Left lung (tissue), 4 donors: ENCODE measurements at regions not wholly inside any gene's neighbourhood (a gene's known extent, or its start where the extent isn't known, plus 50 kb on each side); places are given as distances from the start of the nearest gene placed in this dataset.

ENCODE experiments used
- ATAC-seq: fragments of 200-7000 bp; cut with Tn5 transposase; one replicate; pipeline ENCODE4 v1.9.1; 2020; ENCODE audit warnings: moderate library complexity
- DNase-seq, 4 donors: peaks; one replicate each; pipeline ENCODE4 v3.0.0-alpha.2; 2013 to 2020
- H3K27ac ChIP-seq, 2 donors: fragments of 200-600 bp; sonication (generic) in 1 of 2; one replicate each; pipeline versions ENCODE4 v1.5.0 to v1.8.0; 2020 to 2021
- H3K27me3 ChIP-seq, 2 donors: fragments of 200-600 bp; sonication (generic) in 1 of 2; one replicate each; pipeline versions ENCODE4 v1.5.0 to v1.8.0; 2020 to 2021
- H3K36me3 ChIP-seq, 2 donors: fragments of 200-600 bp; sonication (generic) in 1 of 2; one replicate each; pipeline versions ENCODE4 v1.5.0 to v1.8.0; 2020 to 2021
- H3K4me1 ChIP-seq, 2 donors: fragments of 200-600 bp; one replicate each; pipeline ENCODE4 v1.8.0; 2021
- H3K4me3 ChIP-seq, 2 donors: fragments of 200-600 bp; sonication (generic) in 1 of 2; one replicate each; pipeline versions ENCODE4 v1.5.0 to v1.8.0; 2020 to 2021; ENCODE audit warnings: mild to moderate bottlenecking in 1 of 2
- H3K9me3 ChIP-seq, 2 donors: fragments of 200-600 bp; sonication (generic) in 1 of 2; one replicate each; pipeline versions ENCODE4 v1.5.0 to v1.8.0; 2020 to 2021
- CTCF ChIP-seq, 2 donors: fragments of 200-600 bp; sonication (generic) in 1 of 2; IDR thresholded peaks; one replicate each; pipeline versions ENCODE4 v1.5.0 to v1.8.0; 2021; ENCODE audit warnings: antibody characterized with exemption in 2 of 2
- intact Hi-C, 2 donors: fragments of 100-400 bp; cut with DNase I; formaldehyde crosslinking; loops; one replicate each; pipeline versions ENCODE4 v1.11.2 to v1.14.2; 2022
- donor health status: DM: no; HTN: yes; CAD: no.
- donor health status: DM: no; HTN: no; CAD: no.

GRCh38 chr7:106548491-106548890 is 112.5 kb downstream of the CCDC71L start:
- Histone ChIP-seq H3K27me3 (no peaks in the 10 kb centered on the region), H3K4me3 (no peak overlapping the region), H3K27ac (no peak overlapping the region), H3K4me1 (no peaks in the 10 kb centered on the region), H3K36me3 (no peaks in the 10 kb centered on the region), H3K9me3 (no peaks in the 10 kb centered on the region)
- no peak for TF ChIP-seq CTCF (IDR thresholded peaks at IDR 0.05)
- DNase-seq (no peak), ATAC-seq (no peak)
- intact Hi-C loops: loop anchor here in 1 of 2 donors (10.0 kb wide), 1 partner anchor 186 kb away; no protein-coding TSS in a partner anchor

GRCh38 chr7:106545275-106545674 is 115.7 kb downstream of the CCDC71L start:
- intact Hi-C loops: loop anchor here in 1 of 2 donors (10.0 kb wide), 1 partner anchor 190 kb away; no protein-coding TSS in a partner anchor
- TF ChIP-seq CTCF (IDR thresholded peaks at IDR 0.05): no peak

GRCh38 chr7:106543221-106543757 is 117.7 kb downstream of the CCDC71L start:
- H3K9me3 ChIP-seq: no peaks in the 10 kb centered on the region
- ATAC-seq (no peak), DNase-seq (no peak)
- intact Hi-C loops: loop anchor here in 1 of 2 donors (10.0 kb wide), 1 partner anchor 192 kb away; no protein-coding TSS in a partner anchor
- no peaks in the 10 kb centered on the region for H3K4me1 ChIP-seq
- H3K27ac ChIP-seq: peak overlapping the region; percentile 23 to 48
- H3K27me3 ChIP-seq: no peaks in the 10 kb centered on the region
- H3K4me3 ChIP-seq: no peak overlapping the region
- no peak for TF ChIP-seq CTCF (IDR thresholded peaks at IDR 0.05)
- H3K36me3 ChIP-seq: no peaks in the 10 kb centered on the region

More at GRCh38 chr7:106545275-106545674, 115.7 kb downstream of the CCDC71L start:
- H3K27ac ChIP-seq: no peak overlapping the region
- H3K4me3 ChIP-seq: no peak overlapping the region
- no peaks in the 10 kb centered on the region for H3K4me1 ChIP-seq
- ATAC-seq (no peak), DNase-seq (no peak)
- no peaks in the 10 kb centered on the region for H3K27me3 ChIP-seq
- H3K36me3 ChIP-seq: no peaks in the 10 kb centered on the region
- no peaks in the 10 kb centered on the region for H3K9me3 ChIP-seq

- no peaks in the 10 kb centered on the region for H3K4me1 ChIP-seq
- TF ChIP-seq CTCF (IDR thresholded peaks at IDR 0.05): peak; percentile 43 to 56
- H3K4me3 ChIP-seq: no peak overlapping the region
- DNase-seq: peak in 1 of 4 donors; percentile 32
- H3K9me3 ChIP-seq: no peaks in the 10 kb centered on the region
- peak overlapping the region; percentile 23 to 48 for H3K27ac ChIP-seq
- H3K36me3 ChIP-seq: no peaks in the 10 kb centered on the region
- intact Hi-C loops: loop anchor here in 1 of 2 donors (10.0 kb wide), 1 partner anchor 192 kb away; no protein-coding TSS in a partner anchor
- H3K27me3 ChIP-seq: no peaks in the 10 kb centered on the region
- ATAC-seq: peak; percentile 97
Observed at GRCh38 chr7:106542550-106543220, 118.3 kb downstream of the CCDC71L start.

GRCh38 chr7:106538638-106539037 is 122.3 kb downstream of the CCDC71L start:
- Histone ChIP-seq H3K9me3 (no peaks in the 10 kb centered on the region), H3K27ac (peak overlapping the region in 1 of 2 donors; percentile 43), H3K4me3 (no peak overlapping the region), H3K27me3 (no peaks in the 10 kb centered on the region), H3K4me1 (peaks cover 0 to 5% of the 10 kb centered on the region in 2 donors), H3K36me3 (no peaks in the 10 kb centered on the region)
- peak in 1 of 4 donors; percentile 17 for DNase-seq
- intact Hi-C loops: no loop called here
- no peak for TF ChIP-seq CTCF (IDR thresholded peaks at IDR 0.05)
- no peak for ATAC-seq
